K562 (cell line): ENCODE measurements at regions not wholly inside any gene's neighbourhood (a gene's known extent, or its start where the extent isn't known, plus 50 kb on each side); places are given as distances from the start of the nearest gene placed in this dataset.
A peak's percentile ranks its signal among the peaks of the same experiment; 100 is the strongest.

Source experiments
- ATF7 ChIP-seq: fragments of 450-650 bp; IDR thresholded peaks from 2 replicates; pipeline ENCODE4 v1.7.1; 2014; ENCODE audit warnings: mild to moderate bottlenecking, moderate library complexity
- CXXC5 ChIP-seq: fragments of 250-450 bp; sonication (Bioruptor Pico); IDR thresholded peaks from 2 replicates; pipeline ENCODE4 v1.8.0; 2022; ENCODE audit warnings: inconsistent platforms, mild to moderate bottlenecking, moderate library complexity
- GATAD2B ChIP-seq: fragments of 450-650 bp; IDR thresholded peaks from 2 replicates; pipeline ENCODE4 v1.6.1; 2017; ENCODE audit warnings: mild to moderate bottlenecking, borderline replicate concordance
- HCFC1 ChIP-seq: IDR thresholded peaks from 2 replicates; pipeline ENCODE4 v1.6.1; 2012; ENCODE audit warnings: low read depth, low read length, improper control_type of control experiment
- MTA3 ChIP-seq: fragments of 450-650 bp; formaldehyde crosslinking; IDR thresholded peaks from 2 replicates; pipeline ENCODE4 v1.6.1; 2017; ENCODE audit warnings: mild to moderate bottlenecking, borderline replicate concordance
- NELFE ChIP-seq: IDR thresholded peaks from 2 replicates; pipeline ENCODE4 v1.6.1; 2011; ENCODE audit warnings: mild to moderate bottlenecking; ENCODE audit not compliant: insufficient read depth, insufficient read length
- NR2C2 ChIP-seq, 2 experiments: fragments of 200-800 bp in 1 of 2; sonication (Bioruptor generic) in 1 of 2; sonication (generic) in 1 of 2; formaldehyde crosslinking in 1 of 2; IDR thresholded peaks; 2 replicates each; pipeline versions ENCODE4 v1.6.1 to v1.8.0; 2016 to 2022; ENCODE audit warnings: mild to moderate bottlenecking in 1 of 2, missing compliant biosample characterization in 1 of 2, missing genetic modification characterization in 1 of 2, missing genetic modification reagents in 1 of 2
- PRDM10 ChIP-seq: fragments of 450-650 bp; IDR thresholded peaks from 2 replicates; pipeline ENCODE4 v1.6.1; 2018; ENCODE audit not compliant: partially characterized antibody
- PREB ChIP-seq: sonication (generic); formaldehyde crosslinking; IDR thresholded peaks from 2 replicates; pipeline ENCODE4 v1.8.1; 2023; ENCODE audit warnings: mild to moderate bottlenecking, missing genetic modification reagents
- SUPT5H ChIP-seq: fragments of 450-650 bp; IDR thresholded peaks from 2 replicates; pipeline ENCODE4 v1.6.1; 2016
- ZNF140 ChIP-seq: fragments of 250-450 bp; sonication (Bioruptor Pico); IDR thresholded peaks from 2 replicates; pipeline ENCODE4 v1.8.0; 2021; ENCODE audit warnings: moderate library complexity, mild to moderate bottlenecking, inconsistent platforms
- ZNF316 ChIP-seq: fragments of 450-650 bp; IDR thresholded peaks from 2 replicates; pipeline ENCODE4 v1.6.1; 2016
- ZNF592 ChIP-seq: fragments of 450-650 bp; IDR thresholded peaks from 2 replicates; pipeline ENCODE4 v1.6.1; 2017; ENCODE audit warnings: antibody characterized with exemption, mild to moderate bottlenecking
- ZNF639 ChIP-seq, 2 experiments: fragments of 200-800 bp in 1 of 2; sonication (Bioruptor generic) in 1 of 2; sonication (generic) in 1 of 2; formaldehyde crosslinking in 1 of 2; IDR thresholded peaks in 1 of 2; conservative IDR thresholded peaks in 1 of 2; 2 replicates each; pipeline versions ENCODE4 v1.5.0 to v1.6.1; 2016 to 2020; ENCODE audit warnings: missing compliant biosample characterization in 1 of 2, missing genetic modification characterization in 1 of 2, missing genetic modification reagents in 1 of 2

GRCh38 chr7:106447318-106447847, 162.6 kb upstream of the NAMPT start (continued):
- TF ChIP-seq PRDM10 (peak; percentile 54), ZNF639 (CRISPR knock-in tag; conservative IDR thresholded peaks at IDR 0.05 in 1 of 2, IDR thresholded peaks at IDR 0.05 in 1 of 2) (no peak), SUPT5H (no peak), ZNF592 (peak; percentile 76), MTA3 (0 out of 2 replicates have a peak, but pooled peaks have one; percentile 23), ATF7 (peak; percentile 24; the same call in 1 of the 2 replicates), ZNF316 (peak; percentile 29; the same call in 1 of the 2 replicates), CXXC5 (peak; percentile 34), ZNF140 (CRISPR knock-in tag) (no peak), NR2C2 (CRISPR knock-in tag; IDR thresholded peaks at IDR 0.05) (0 out of 2 replicates have a peak, but pooled peaks have one; percentile 24), NR2C2 (tag; IDR thresholded peaks at IDR 0.05) (no peak), NELFE (no peak), PREB (CRISPR knock-in tag) (no peak), HCFC1 (no peak), GATAD2B (0 out of 2 replicates have a peak, but pooled peaks have one; percentile 15)
